ENCODE measurements at regions not wholly inside any gene's neighbourhood (a gene's known extent, or its start where the extent isn't known, plus 50 kb on each side); places are given as distances from the start of the nearest gene placed in this dataset.

DNA sequence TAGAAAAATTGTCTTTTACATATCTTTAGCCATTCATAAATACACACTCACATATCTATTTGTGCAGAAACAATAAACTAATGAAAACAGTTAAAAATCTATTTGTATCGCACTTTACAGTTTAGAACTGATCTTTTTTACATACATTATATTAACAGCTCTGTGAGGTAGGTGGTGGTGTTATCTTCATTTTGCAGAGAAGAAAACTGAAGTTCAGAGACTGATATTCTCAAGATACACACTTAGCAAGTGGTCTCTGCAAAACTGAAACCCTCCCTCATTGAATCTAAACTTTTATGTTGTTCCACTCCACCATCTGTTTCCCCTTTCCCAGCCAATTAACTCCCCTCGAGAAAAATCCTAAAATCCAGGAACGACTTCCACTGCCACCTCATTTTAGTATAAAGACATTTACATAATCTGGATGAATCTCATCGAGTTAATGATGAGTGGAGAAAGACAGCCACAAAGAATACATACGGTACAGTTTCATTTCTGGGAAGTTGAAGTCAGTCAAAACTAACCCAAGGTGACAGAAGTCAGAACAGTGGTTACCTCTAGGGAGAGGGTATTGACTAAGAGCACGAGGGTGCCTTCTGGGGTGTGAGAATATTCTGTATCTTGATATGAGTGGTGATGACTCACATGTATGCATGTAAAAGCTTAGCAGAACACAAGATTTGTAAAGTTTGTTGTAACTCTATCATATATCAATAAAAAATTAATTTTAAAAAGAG lies 524.2 kb upstream of the TCF4 start:
- Histone ChIP-seq H3K14ac (ENCODE audit: insufficient read depth, low read length) (no peak overlapping the region), H3K4me2 (ENCODE audit: insufficient read depth, insufficient read length, low read length) (no peak overlapping the region), H3K27ac (ENCODE audit: insufficient read length, low read depth, low read length) (no peak overlapping the region), H2BK15ac (ENCODE audit: low read depth, low read length) (no peak overlapping the region), H3K4me1 (ENCODE audit: insufficient read depth, low read length) (peaks cover 2% of the 10 kb centered on the region; the same call in 1 of the 2 replicates), H3K23me2 (ENCODE audit: insufficient read length, low read depth, low read length, poor library complexity, severe bottlenecking) (no peaks in the 10 kb centered on the region), H2BK20ac (ENCODE audit: low read depth, low read length, poor library complexity, severe bottlenecking) (no peak overlapping the region), H4K8ac (replicated peaks; ENCODE audit: insufficient read length, low read depth, low read length) (no peak overlapping the region), H3K18ac (ENCODE audit: insufficient read length, low read depth, low read length) (no peak overlapping the region), H4K91ac (ENCODE audit: insufficient read length, low read depth, low read length) (no peak overlapping the region), H4K5ac (ENCODE audit: insufficient read length, low read depth, low read length) (no peak overlapping the region), H3K4ac (ENCODE audit: low read depth, low read length) (no peak overlapping the region), H4K20me1 (ENCODE audit: control insufficient read depth, insufficient read depth, insufficient read length) (no peaks in the 10 kb centered on the region), H3K79me1 (ENCODE audit: insufficient read depth, low read depth, low read length, poor library complexity, severe bottlenecking) (no peaks in the 10 kb centered on the region), H2AFZ (ENCODE audit: low read length) (no peak overlapping the region), H2BK120ac (ENCODE audit: low read depth, low read length, poor library complexity, severe bottlenecking) (no peak overlapping the region), H3K9ac (ENCODE audit: extremely low read depth, insufficient read length, low read length) (no peak overlapping the region), H2AK5ac (ENCODE audit: insufficient read length, low read length) (no peak overlapping the region), H3T11ph (ENCODE audit: low read length) (no peak overlapping the region), H3K27me3 (ENCODE audit: insufficient read depth, low read length) (peaks cover 2% of the 10 kb centered on the region; the same call in 1 of the 2 replicates), H3K23ac (ENCODE audit: insufficient read length, low read depth, low read length) (no peak overlapping the region), H2BK12ac (ENCODE audit: insufficient read length, low read depth, low read length) (no peak overlapping the region), H2BK5ac (ENCODE audit: insufficient read length, low read length) (no peak overlapping the region), H3K56ac (ENCODE audit: insufficient read length, low read depth, low read length) (no peak overlapping the region), H3K79me2 (ENCODE audit: insufficient read depth, low read length) (no peaks in the 10 kb centered on the region), H3K9me3 (ENCODE audit: control insufficient read depth, low read depth, low read length) (no peaks in the 10 kb centered on the region)
- no peak for DNase-seq
- Mint-ChIP-seq H3K4me1 (peaks cover 7 to 13% of the 10 kb centered on the region in 2 experiments), H3K9me3 (no peaks in the 10 kb centered on the region), H3K36me3 (ENCODE audit: insufficient read depth in 1 of 3, low read depth in 3 of 3) (no peaks in the 10 kb centered on the region; a peak in 1 of 7 replicates), H3K4me3 (no peak overlapping the region), H3K27ac (no peak overlapping the region; a peak in 1 of 7 replicates), H3K27me3 (ENCODE audit: low read depth) (no peaks in the 10 kb centered on the region)
- TF ChIP-seq, protein P1, sequence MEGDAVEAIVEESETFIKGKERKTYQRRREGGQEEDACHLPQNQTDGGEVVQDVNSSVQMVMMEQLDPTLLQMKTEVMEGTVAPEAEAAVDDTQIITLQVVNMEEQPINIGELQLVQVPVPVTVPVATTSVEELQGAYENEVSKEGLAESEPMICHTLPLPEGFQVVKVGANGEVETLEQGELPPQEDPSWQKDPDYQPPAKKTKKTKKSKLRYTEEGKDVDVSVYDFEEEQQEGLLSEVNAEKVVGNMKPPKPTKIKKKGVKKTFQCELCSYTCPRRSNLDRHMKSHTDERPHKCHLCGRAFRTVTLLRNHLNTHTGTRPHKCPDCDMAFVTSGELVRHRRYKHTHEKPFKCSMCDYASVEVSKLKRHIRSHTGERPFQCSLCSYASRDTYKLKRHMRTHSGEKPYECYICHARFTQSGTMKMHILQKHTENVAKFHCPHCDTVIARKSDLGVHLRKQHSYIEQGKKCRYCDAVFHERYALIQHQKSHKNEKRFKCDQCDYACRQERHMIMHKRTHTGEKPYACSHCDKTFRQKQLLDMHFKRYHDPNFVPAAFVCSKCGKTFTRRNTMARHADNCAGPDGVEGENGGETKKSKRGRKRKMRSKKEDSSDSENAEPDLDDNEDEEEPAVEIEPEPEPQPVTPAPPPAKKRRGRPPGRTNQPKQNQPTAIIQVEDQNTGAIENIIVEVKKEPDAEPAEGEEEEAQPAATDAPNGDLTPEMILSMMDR (conservative IDR thresholded peaks at IDR 0.05), result no peak
- WGBS (ENCODE audit: extremely low coverage, insufficient read length, low lambda C conversion rate), result no CpG with 5 or more reads among the region's 6 CpGs
